Activated B cell treated with CpG ODN at 0.5 μM for 24 hours (primary cell): ENCODE measurements at regions not wholly inside any gene's neighbourhood (a gene's known extent, or its start where the extent isn't known, plus 50 kb on each side); places are given as distances from the start of the nearest gene placed in this dataset.

Experiments
- ATAC-seq: fragments of 200-7000 bp; cut with Tn5 transposase; one replicate; pipeline ENCODE4 v1.10.0; 2021; ENCODE audit warnings: low read depth, mild to moderate bottlenecking, moderate library complexity
- CTCF ChIA-PET: fragments of 350-600 bp; sonication (Branson Sonifier 250); formaldehyde crosslinking; loops from one replicate; lab custom pipeline; 2021; ENCODE audit warnings: antibody characterized with exemption; lab: Charles Lee
- POLR2A ChIA-PET: fragments of 350-600 bp; sonication (Branson Sonifier 250); formaldehyde crosslinking; loops from one replicate; lab custom pipeline; 2021; ENCODE audit warnings: antibody characterized with exemption; lab: Charles Lee
- DNase-seq: peaks from one replicate; pipeline ENCODE4 v3.0.0; 2022
- H3K27ac Mint-ChIP-seq: one replicate; pipeline ENCODE4 v1.8.0; 2020; ENCODE audit warnings: mixed read lengths
- H3K27me3 Mint-ChIP-seq: one replicate; pipeline ENCODE4 v1.8.0; 2021; ENCODE audit warnings: mixed read lengths
- H3K36me3 Mint-ChIP-seq: one replicate; pipeline ENCODE4 v1.8.0; 2021; ENCODE audit warnings: low read depth, mixed read lengths
- H3K4me1 Mint-ChIP-seq: one replicate; pipeline ENCODE4 v1.8.0; 2021; ENCODE audit warnings: mixed read lengths
- H3K4me3 Mint-ChIP-seq: one replicate; pipeline ENCODE4 v1.8.0; 2020; ENCODE audit warnings: mild to moderate bottlenecking, mixed read lengths
- H3K9me3 Mint-ChIP-seq: one replicate; pipeline ENCODE4 v1.8.0; 2020; ENCODE audit warnings: mixed read lengths
- intact Hi-C: fragments of 100-400 bp; cut with micrococcal nuclease; formaldehyde crosslinking; loops from one replicate; pipeline ENCODE4 v1.15.1; 2024
- TF ChIP-seq, protein P1 (sequence below): fragments of 200-600 bp; IDR thresholded peaks from one replicate; pipeline ENCODE4 v1.8.0; 2022; ENCODE audit warnings: antibody characterized with exemption, mild to moderate bottlenecking

GRCh38 chr5:145230781-145231180 is 604.4 kb downstream of the PRELID2 start:
- Mint-ChIP-seq H3K4me1 (no peaks in the 10 kb centered on the region), H3K27ac (no peak overlapping the region), H3K36me3 (no peaks in the 10 kb centered on the region), H3K4me3 (no peak overlapping the region), H3K9me3 (no peaks in the 10 kb centered on the region), H3K27me3 (no peaks in the 10 kb centered on the region)
- no peak for DNase-seq
- ChIA-PET CTCF (no interaction called here), POLR2A (no interaction called here)
- TF ChIP-seq, protein P1, sequence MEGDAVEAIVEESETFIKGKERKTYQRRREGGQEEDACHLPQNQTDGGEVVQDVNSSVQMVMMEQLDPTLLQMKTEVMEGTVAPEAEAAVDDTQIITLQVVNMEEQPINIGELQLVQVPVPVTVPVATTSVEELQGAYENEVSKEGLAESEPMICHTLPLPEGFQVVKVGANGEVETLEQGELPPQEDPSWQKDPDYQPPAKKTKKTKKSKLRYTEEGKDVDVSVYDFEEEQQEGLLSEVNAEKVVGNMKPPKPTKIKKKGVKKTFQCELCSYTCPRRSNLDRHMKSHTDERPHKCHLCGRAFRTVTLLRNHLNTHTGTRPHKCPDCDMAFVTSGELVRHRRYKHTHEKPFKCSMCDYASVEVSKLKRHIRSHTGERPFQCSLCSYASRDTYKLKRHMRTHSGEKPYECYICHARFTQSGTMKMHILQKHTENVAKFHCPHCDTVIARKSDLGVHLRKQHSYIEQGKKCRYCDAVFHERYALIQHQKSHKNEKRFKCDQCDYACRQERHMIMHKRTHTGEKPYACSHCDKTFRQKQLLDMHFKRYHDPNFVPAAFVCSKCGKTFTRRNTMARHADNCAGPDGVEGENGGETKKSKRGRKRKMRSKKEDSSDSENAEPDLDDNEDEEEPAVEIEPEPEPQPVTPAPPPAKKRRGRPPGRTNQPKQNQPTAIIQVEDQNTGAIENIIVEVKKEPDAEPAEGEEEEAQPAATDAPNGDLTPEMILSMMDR = no peak
- intact Hi-C loops = no loop called here
- no peak for ATAC-seq

DNA sequence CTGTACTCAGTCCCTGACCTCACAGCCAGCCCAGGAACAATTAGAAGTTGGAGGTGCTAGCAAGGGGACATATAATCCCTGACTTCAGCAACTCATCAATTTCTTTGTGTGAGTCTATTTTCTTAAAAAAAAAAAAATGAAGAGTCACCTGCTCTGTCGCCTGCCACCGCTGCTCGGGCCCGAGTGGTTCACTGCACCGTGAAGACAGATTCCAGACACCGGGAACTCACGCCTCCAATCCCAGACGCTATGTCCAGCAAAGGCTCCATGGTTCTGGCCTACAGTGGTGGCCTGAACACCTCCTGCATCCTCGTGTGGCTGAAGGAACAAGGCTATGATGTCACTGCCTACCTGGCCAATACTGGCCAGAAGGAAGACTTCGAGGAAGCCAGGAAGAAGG is 606.6 kb downstream of the PRELID2 start:
- Mint-ChIP-seq H3K27me3 (no peaks in the 10 kb centered on the region), H3K36me3 (no peaks in the 10 kb centered on the region), H3K27ac (no peak overlapping the region), H3K9me3 (no peaks in the 10 kb centered on the region), H3K4me1 (no peaks in the 10 kb centered on the region), H3K4me3 (no peak overlapping the region)
- intact Hi-C loops = no loop called here
- ChIA-PET POLR2A (no interaction called here), CTCF (no interaction called here)
- TF ChIP-seq, protein P1 = no peak
- no peak for DNase-seq
- ATAC-seq = no peak

- DNase-seq (no peak), ATAC-seq (no peak)
- TF ChIP-seq, protein P1 = no peak
- intact Hi-C loops = no loop called here
- CTCF ChIA-PET = no interaction called here
- no peaks in the 10 kb centered on the region for H3K27me3 Mint-ChIP-seq
- no peaks in the 10 kb centered on the region for H3K36me3 Mint-ChIP-seq
- POLR2A ChIA-PET = no interaction called here
- H3K4me3 Mint-ChIP-seq = no peak overlapping the region
- no peaks in the 10 kb centered on the region for H3K9me3 Mint-ChIP-seq
- no peak overlapping the region for H3K27ac Mint-ChIP-seq
- H3K4me1 Mint-ChIP-seq = no peaks in the 10 kb centered on the region
Observed at GRCh38 chr5:145227881-145228280, 607.3 kb downstream of the PRELID2 start.

GRCh38 chr5:145226726-145227125 is 608.4 kb downstream of the PRELID2 start:
- TF ChIP-seq, protein P1 = no peak
- H3K27ac Mint-ChIP-seq = no peak overlapping the region
- ATAC-seq (no peak), DNase-seq (no peak)
- ChIA-PET CTCF (no interaction called here), POLR2A (no interaction called here)
- no peaks in the 10 kb centered on the region for H3K9me3 Mint-ChIP-seq
- H3K4me1 Mint-ChIP-seq = no peaks in the 10 kb centered on the region
- no peaks in the 10 kb centered on the region for H3K27me3 Mint-ChIP-seq
- no peak overlapping the region for H3K4me3 Mint-ChIP-seq
- no peaks in the 10 kb centered on the region for H3K36me3 Mint-ChIP-seq
- intact Hi-C loops = no loop called here

- Mint-ChIP-seq H3K27me3 (no peaks in the 10 kb centered on the region), H3K4me3 (no peak overlapping the region), H3K9me3 (no peaks in the 10 kb centered on the region), H3K36me3 (no peaks in the 10 kb centered on the region), H3K4me1 (no peaks in the 10 kb centered on the region), H3K27ac (no peak overlapping the region)
- POLR2A ChIA-PET = no interaction called here
- TF ChIP-seq, protein P1 = no peak
- DNase-seq (no peak), ATAC-seq (no peak)
- CTCF ChIA-PET = no interaction called here
- intact Hi-C loops = no loop called here
Observed at GRCh38 chr5:145225529-145225928, 609.6 kb downstream of the PRELID2 start.
